Progenitor cell of endocrine pancreas (in vitro differentiated cells): ENCODE measurements at regions not wholly inside any gene's neighbourhood (a gene's known extent, or its start where the extent isn't known, plus 50 kb on each side); places are given as distances from the start of the nearest gene placed in this dataset.
"Not testable (repeated sequence)": the region's sequence is repeated elsewhere in the genome, so short reads cannot be mapped to it uniquely, and the experiment has no call there.

Experiments
- DNase-seq: peaks from one replicate; pipeline ENCODE4 v3.0.0; 2021; ENCODE audit warnings: low spot score; ENCODE audit not compliant: unreplicated experiment
- H3K27ac Mint-ChIP-seq: 2 replicates; pipeline ENCODE4 v1.8.0; 2021; ENCODE audit warnings: mild to moderate bottlenecking, moderate library complexity, mixed read lengths
- H3K27me3 Mint-ChIP-seq: 2 replicates; pipeline ENCODE4 v1.8.0; 2021; ENCODE audit warnings: mixed read lengths
- H3K36me3 Mint-ChIP-seq: 2 replicates; pipeline ENCODE4 v1.8.0; 2022; ENCODE audit warnings: mixed read lengths; ENCODE audit not compliant: insufficient read depth
- H3K4me1 Mint-ChIP-seq: 2 replicates; pipeline ENCODE4 v1.8.0; 2021; ENCODE audit warnings: low read depth, mixed read lengths
- H3K4me3 Mint-ChIP-seq: 2 replicates; pipeline ENCODE4 v1.8.0; 2021; ENCODE audit warnings: low read depth, mild to moderate bottlenecking, moderate library complexity, mixed read lengths
- H3K9me3 Mint-ChIP-seq: 2 replicates; pipeline ENCODE4 v1.8.0; 2021; ENCODE audit warnings: low read depth, mixed read lengths
- CTCF ChIP-seq: fragments of 200-600 bp; sonication (generic); IDR thresholded peaks from one replicate; pipeline ENCODE4 v1.5.0; 2021; ENCODE audit warnings: antibody characterized with exemption, mild to moderate bottlenecking; ENCODE audit not compliant: unreplicated experiment

GRCh38 chr15:93341164-93341563 is 252.2 kb upstream of the RGMA start:
- Mint-ChIP-seq H3K4me3 (no peak overlapping the region), H3K27me3 (peaks cover 2% of the 10 kb centered on the region), H3K4me1 (peaks cover 4% of the 10 kb centered on the region), H3K9me3 (no peaks in the 10 kb centered on the region), H3K27ac (no peak overlapping the region), H3K36me3 (no peaks in the 10 kb centered on the region)
- no peak for DNase-seq
- no peak for TF ChIP-seq CTCF

- Mint-ChIP-seq H3K9me3 (no peaks in the 10 kb centered on the region), H3K4me3 (no peak overlapping the region), H3K27ac (no peak overlapping the region), H3K36me3 (no peaks in the 10 kb centered on the region), H3K27me3 (peaks cover 4% of the 10 kb centered on the region), H3K4me1 (peaks cover 4% of the 10 kb centered on the region)
- no peak for DNase-seq
- no peak for TF ChIP-seq CTCF
These were observed 251.4 kb upstream of the RGMA start for GRCh38 chr15:93340406-93340805.

- no peak for DNase-seq
- H3K9me3 Mint-ChIP-seq = no peaks in the 10 kb centered on the region
- H3K27ac Mint-ChIP-seq = no peak overlapping the region
- peak; percentile 34 for TF ChIP-seq CTCF
- H3K4me1 Mint-ChIP-seq = peaks cover 21% of the 10 kb centered on the region
- no peaks in the 10 kb centered on the region for H3K36me3 Mint-ChIP-seq
- H3K27me3 Mint-ChIP-seq = peaks cover 25% of the 10 kb centered on the region
- no peak overlapping the region for H3K4me3 Mint-ChIP-seq
These were observed 244.8 kb upstream of the RGMA start for GRCh38 chr15:93333796-93334195.

GRCh38 chr15:93333126-93333525 is 244.1 kb upstream of the RGMA start:
- not testable (repeated sequence) for H3K36me3 Mint-ChIP-seq, H3K27ac Mint-ChIP-seq, H3K4me3 Mint-ChIP-seq, DNase-seq, H3K9me3 Mint-ChIP-seq
- peaks cover 21% of the 10 kb centered on the region for H3K4me1 Mint-ChIP-seq
- H3K27me3 Mint-ChIP-seq = peaks cover 25% of the 10 kb centered on the region

- Mint-ChIP-seq H3K4me1 (peaks cover 21% of the 10 kb centered on the region), H3K27ac (peak overlapping the region; percentile 88), H3K27me3 (peaks cover 30% of the 10 kb centered on the region), H3K9me3 (no peaks in the 10 kb centered on the region), H3K4me3 (peak overlapping the region; percentile 66), H3K36me3 (no peaks in the 10 kb centered on the region)
- no peak for DNase-seq
- no peak for TF ChIP-seq CTCF
These were observed 243.2 kb upstream of the RGMA start for GRCh38 chr15:93332168-93332553.

- H3K4me1 Mint-ChIP-seq = peaks cover 21% of the 10 kb centered on the region
These were observed 242.6 kb upstream of the RGMA start for GRCh38 chr15:93331545-93332167.

More at GRCh38 chr15:93331545-93332167, 242.6 kb upstream of the RGMA start:
- no peaks in the 10 kb centered on the region for H3K36me3 Mint-ChIP-seq
- peak; percentile 34 for DNase-seq
- peak overlapping the region; percentile 88 for H3K27ac Mint-ChIP-seq
- peaks cover 33% of the 10 kb centered on the region for H3K27me3 Mint-ChIP-seq
- H3K9me3 Mint-ChIP-seq = no peaks in the 10 kb centered on the region
- H3K4me3 Mint-ChIP-seq = peak overlapping the region; percentile 66
- TF ChIP-seq CTCF = no peak
